IMR-90 (cell line): ENCODE measurements at regions not wholly inside any gene's neighbourhood (a gene's known extent, or its start where the extent isn't known, plus 50 kb on each side); places are given as distances from the start of the nearest gene placed in this dataset.

Experiments
- ATAC-seq: fragments of 200-7000 bp; cut with Tn5 transposase; 2 replicates; pipeline ENCODE4 v1.9.1; 2020; ENCODE audit warnings: low read depth, mild to moderate bottlenecking, moderate library complexity
- BruUV-seq: library from RNA; stranded (reverse); fragments of 400-500 nt; replicated peaks from 2 replicates; lab custom pipeline; 2021; lab: Mats Ljungman, UMichigan
- CTCF ChIA-PET: fragments of 300-600 bp; formaldehyde crosslinking; extraction: SDS; loops from one replicate; lab custom pipeline; 2021; ENCODE audit warnings: antibody characterized with exemption; lab: Yijun Ruan, JAX
- POLR2A ChIA-PET: fragments of 300-600 bp; sonication (Branson Sonifier 250); formaldehyde crosslinking; loops from one replicate; lab custom pipeline; 2022; ENCODE audit warnings: antibody characterized with exemption; ENCODE audit not compliant: unreplicated experiment; lab: Charles Lee
- DNase-seq: peaks from one replicate; pipeline ENCODE4 v3.0.0; 2013
- H2AFZ ChIP-seq: replicated peaks from 2 replicates; pipeline ENCODE3; 2013; ENCODE audit warnings: low read length, mild to moderate bottlenecking; ENCODE audit not compliant: poor library complexity
- H2AK5ac ChIP-seq: 2 replicates; pipeline ENCODE4 v1.6.1; 2013; ENCODE audit warnings: low read depth, low read length, inconsistent platforms
- H2AK9ac ChIP-seq: replicated peaks from 2 replicates; pipeline ENCODE3; 2013; ENCODE audit warnings: mild to moderate bottlenecking, low read depth, low read length, moderate library complexity; ENCODE audit not compliant: poor library complexity
- H2BK120ac ChIP-seq: 2 replicates; pipeline ENCODE4 v1.6.1; 2013; ENCODE audit warnings: low read depth, low read length, inconsistent platforms
- H2BK15ac ChIP-seq: 3 replicates; pipeline ENCODE4 v1.6.1; 2013; ENCODE audit warnings: low read depth, low read length, inconsistent platforms
- H2BK20ac ChIP-seq: 2 replicates; pipeline ENCODE4 v1.6.1; 2013; ENCODE audit warnings: low read depth, mild to moderate bottlenecking, inconsistent platforms, low read length, moderate library complexity
- H2BK5ac ChIP-seq: 2 replicates; pipeline ENCODE4 v1.6.1; 2013; ENCODE audit warnings: mild to moderate bottlenecking, low read depth, low read length, inconsistent platforms; ENCODE audit not compliant: poor library complexity, severe bottlenecking
- H3K14ac ChIP-seq: replicated peaks from 2 replicates; pipeline ENCODE4 v1.6.1; 2013; ENCODE audit warnings: low read depth, low read length, inconsistent platforms
- H3K18ac ChIP-seq: 2 replicates; pipeline ENCODE4 v1.6.1; 2013; ENCODE audit warnings: low read depth, low read length, control low read depth
- H3K23ac ChIP-seq: 2 replicates; pipeline ENCODE4 v1.6.1; 2013; ENCODE audit warnings: low read depth, low read length, inconsistent platforms
- H3K27ac ChIP-seq: 2 replicates; pipeline ENCODE4 v1.5.1; 2013; ENCODE audit warnings: mild to moderate bottlenecking, control low read depth, low read length; ENCODE audit not compliant: insufficient read depth
- H3K27me3 ChIP-seq: 2 replicates; pipeline ENCODE4 v1.6.1; 2013; ENCODE audit warnings: low read length; ENCODE audit not compliant: control insufficient read depth, insufficient read depth
- H3K36me3 ChIP-seq: 2 replicates; pipeline ENCODE4 v1.6.1; 2013; ENCODE audit warnings: low read length, mixed read lengths; ENCODE audit not compliant: control insufficient read depth, insufficient read depth
- H3K4ac ChIP-seq: 2 replicates; pipeline ENCODE4 v1.6.1; 2013; ENCODE audit warnings: low read depth, low read length, inconsistent platforms
- H3K4me1 ChIP-seq: 2 replicates; pipeline ENCODE4 v1.6.1; 2013; ENCODE audit warnings: low read length, mixed read lengths; ENCODE audit not compliant: control insufficient read depth, insufficient read depth
- H3K4me2 ChIP-seq: 2 replicates; pipeline ENCODE4 v1.6.1; 2013; ENCODE audit warnings: low read depth, mild to moderate bottlenecking, control low read depth, low read length, moderate library complexity
- H3K4me3 ChIP-seq: 2 replicates; pipeline ENCODE4 v1.5.1; 2013; ENCODE audit warnings: low read depth, mild to moderate bottlenecking, control low read depth, low read length, moderate library complexity; ENCODE audit not compliant: insufficient read depth
- H3K56ac ChIP-seq: 2 replicates; pipeline ENCODE4 v1.6.1; 2013; ENCODE audit warnings: low read length, inconsistent platforms; ENCODE audit not compliant: insufficient read depth; ENCODE audit errors: extremely low read depth
- H3K79me1 ChIP-seq, 2 experiments: 2 replicates each; pipeline ENCODE4 v1.6.1; 2013; ENCODE audit warnings: low read length in 2 of 2, inconsistent platforms in 1 of 2, low read depth in 1 of 2
- H3K9ac ChIP-seq: 2 replicates; pipeline ENCODE4 v1.6.1; 2013; ENCODE audit warnings: low read depth, low read length, control low read depth
- H3K9me1 ChIP-seq: 2 replicates; pipeline ENCODE4 v1.6.1; 2013; ENCODE audit warnings: low read length, inconsistent platforms; ENCODE audit not compliant: insufficient read depth
- H3K9me3 ChIP-seq: 2 replicates; pipeline ENCODE4 v1.6.1; 2013; ENCODE audit warnings: low read length; ENCODE audit not compliant: control insufficient read depth, insufficient read depth
- H4K20me1 ChIP-seq: 2 replicates; pipeline ENCODE4 v1.6.1; 2013; ENCODE audit warnings: low read length, inconsistent platforms; ENCODE audit not compliant: insufficient read depth
- H4K5ac ChIP-seq: 2 replicates; pipeline ENCODE4 v1.6.1; 2013; ENCODE audit warnings: mild to moderate bottlenecking, low read depth, low read length, control low read depth
- H4K8ac ChIP-seq, 2 experiments: 2 replicates each; pipeline ENCODE4 v1.6.1; 2013; ENCODE audit warnings: low read depth in 2 of 2, low read length in 2 of 2, control low read depth in 1 of 2, inconsistent platforms in 1 of 2
- H4K91ac ChIP-seq: 2 replicates; pipeline ENCODE4 v1.6.1; 2013; ENCODE audit warnings: low read depth, low read length, inconsistent platforms; ENCODE audit not compliant: insufficient read depth
- CHD1 ChIP-seq: IDR thresholded peaks from 2 replicates; pipeline ENCODE4 v1.6.1; 2012; ENCODE audit warnings: low read depth, low read length, improper control_type of control experiment
- MXI1 ChIP-seq: IDR thresholded peaks from 2 replicates; pipeline ENCODE4 v1.6.1; 2012; ENCODE audit warnings: low read depth, mild to moderate bottlenecking, low read length, moderate library complexity, borderline replicate concordance
- RAD21 ChIP-seq: IDR thresholded peaks from 2 replicates; pipeline ENCODE4 v1.6.1; 2012; ENCODE audit warnings: low read length, improper control_type of control experiment
- WGBS, 2 experiments: methylation state at CpG; one replicate each; pipeline versions ENCODE4 v1.1.5 to v1.1.7; 2013; ENCODE audit warnings: missing lambda C conversion rate in 2 of 2; ENCODE audit not compliant: insufficient read length in 1 of 2; ENCODE audit errors: extremely low coverage in 2 of 2; 5-methylcytosine and 5-hydroxymethylcytosine counted together
- dilution Hi-C: fragments of 300-500 bp; cut with HindIII; formaldehyde crosslinking; loops from one replicate; pipeline ENCODE4 v1.14.3; 2018; ENCODE audit warnings: low sequenced_read_pairs; ENCODE audit not compliant: unreplicated experiment
- in situ Hi-C: fragments of 300-500 bp; cut with MboI; formaldehyde crosslinking; loops from 3 replicates; pipeline ENCODE4 v1.14.3; 2019; ENCODE audit warnings: low sequenced_read_pairs, inconsistent platforms, mixed read lengths
- intact Hi-C: fragments of 100-400 bp; cut with micrococcal nuclease; formaldehyde crosslinking; loops from 2 replicates; pipeline ENCODE4 v1.10.0; 2022
- TF ChIP-seq, protein P1 (sequence below): fragments of 150-350 bp; IDR thresholded peaks from 2 replicates; pipeline ENCODE4 v1.6.1; 2016; ENCODE audit warnings: low read depth, mild to moderate bottlenecking, low read length, moderate library complexity, borderline replicate concordance

DNA sequence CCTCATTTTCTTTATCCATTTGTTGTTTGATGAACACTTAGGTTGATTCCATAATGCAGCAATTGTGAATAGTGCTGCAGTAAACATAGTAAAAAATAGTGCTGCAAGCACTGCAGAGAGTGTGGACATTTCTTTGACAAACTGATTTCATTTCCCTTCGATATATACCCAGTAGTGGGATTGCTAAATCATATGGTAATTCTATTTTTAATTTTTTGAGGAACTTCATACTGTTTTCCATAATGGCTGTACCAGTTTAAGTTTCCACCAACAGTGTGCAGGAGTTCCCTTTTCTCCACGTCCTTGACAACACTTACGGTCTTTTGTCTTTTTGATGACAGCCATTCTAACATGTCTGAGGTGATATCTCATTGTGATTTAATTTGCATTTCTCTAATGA, 138.2 kb upstream of the PLPPR1 start:
- Histone ChIP-seq H3K4me1 (no peaks in the 10 kb centered on the region), H3K4me3 (no peak overlapping the region), H2AK5ac (no peak overlapping the region), H3K27ac (no peak overlapping the region), H3K18ac (no peak overlapping the region), H3K9me3 (peaks cover 3% of the 10 kb centered on the region; the same call in 1 of the 2 replicates), H2BK20ac (no peak overlapping the region), H4K5ac (no peak overlapping the region), H3K4ac (no peak overlapping the region), H3K9ac (no peak overlapping the region), H2AFZ (no peak overlapping the region), H2BK15ac (no peak overlapping the region), H4K91ac (no peak overlapping the region), H3K79me1 (no peaks in the 10 kb centered on the region), H4K8ac (no peak overlapping the region), H2BK120ac (no peak overlapping the region), H3K4me2 (no peak overlapping the region), H2BK5ac (no peak overlapping the region), H4K20me1 (no peaks in the 10 kb centered on the region), H3K9me1 (no peaks in the 10 kb centered on the region), H3K14ac (no peak overlapping the region), H2AK9ac (no peak overlapping the region), H3K23ac (no peak overlapping the region), H3K27me3 (no peaks in the 10 kb centered on the region), H3K36me3 (no peaks in the 10 kb centered on the region), H3K56ac (no peak overlapping the region)
- BruUV-seq: no TSS peak
- dilution Hi-C loops (no loop called here), in situ Hi-C loops (no loop called here), intact Hi-C loops (no loop called here)
- no peak for ATAC-seq
- POLR2A ChIA-PET: no interaction called here
- WGBS, 2 experiments: no CpG with 5 or more reads among the region's 3 CpGs
- TF ChIP-seq CHD1 (no peak), RAD21 (no peak), MXI1 (no peak)
- TF ChIP-seq, protein P1, sequence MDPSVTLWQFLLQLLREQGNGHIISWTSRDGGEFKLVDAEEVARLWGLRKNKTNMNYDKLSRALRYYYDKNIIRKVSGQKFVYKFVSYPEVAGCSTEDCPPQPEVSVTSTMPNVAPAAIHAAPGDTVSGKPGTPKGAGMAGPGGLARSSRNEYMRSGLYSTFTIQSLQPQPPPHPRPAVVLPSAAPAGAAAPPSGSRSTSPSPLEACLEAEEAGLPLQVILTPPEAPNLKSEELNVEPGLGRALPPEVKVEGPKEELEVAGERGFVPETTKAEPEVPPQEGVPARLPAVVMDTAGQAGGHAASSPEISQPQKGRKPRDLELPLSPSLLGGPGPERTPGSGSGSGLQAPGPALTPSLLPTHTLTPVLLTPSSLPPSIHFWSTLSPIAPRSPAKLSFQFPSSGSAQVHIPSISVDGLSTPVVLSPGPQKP: no peak
- no peak for DNase-seq
- CTCF ChIA-PET: no interaction called here
